Kidney capillary endothelial cell (primary cell): ENCODE measurements at regions not wholly inside any gene's neighbourhood (a gene's known extent, or its start where the extent isn't known, plus 50 kb on each side); places are given as distances from the start of the nearest gene placed in this dataset.

Experiments used
- DNase-seq: peaks from one replicate; pipeline ENCODE4 v3.0.0-alpha.2; 2018; ENCODE audit warnings: low spot score

GRCh38 chr13:104757712-104758111, 1691.5 kb upstream of the SLC10A2 start:
- DNase-seq = no peak

GRCh38 chr13:104750377-104750776, 1684.2 kb upstream of the SLC10A2 start:
- DNase-seq = no peak

- no peak for DNase-seq
Measured at GRCh38 chr13:104740641-104741222, 1674.5 kb upstream of the SLC10A2 start.

GRCh38 chr13:104737713-104738112, 1671.5 kb upstream of the SLC10A2 start:
- DNase-seq = no peak

DNA sequence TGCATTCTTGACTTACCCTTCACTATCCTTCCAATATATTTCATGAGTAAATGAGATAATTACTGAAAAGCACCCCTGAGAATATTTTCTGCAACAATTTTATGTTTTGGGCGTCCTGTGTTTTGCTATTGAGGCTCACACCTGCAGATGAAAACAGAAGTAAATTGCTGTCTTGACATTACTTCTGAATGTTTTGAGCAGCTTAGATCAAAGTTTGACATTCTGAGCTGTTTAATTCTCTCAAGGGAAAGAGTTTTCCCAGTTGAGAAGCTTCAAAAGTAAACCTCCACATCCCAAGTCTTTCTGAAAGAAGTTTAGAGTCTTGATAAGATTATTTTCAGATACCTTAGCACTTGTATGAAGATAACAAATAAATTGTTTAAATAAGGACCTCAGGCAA, 1667.2 kb upstream of the SLC10A2 start:
- no peak for DNase-seq

DNA sequence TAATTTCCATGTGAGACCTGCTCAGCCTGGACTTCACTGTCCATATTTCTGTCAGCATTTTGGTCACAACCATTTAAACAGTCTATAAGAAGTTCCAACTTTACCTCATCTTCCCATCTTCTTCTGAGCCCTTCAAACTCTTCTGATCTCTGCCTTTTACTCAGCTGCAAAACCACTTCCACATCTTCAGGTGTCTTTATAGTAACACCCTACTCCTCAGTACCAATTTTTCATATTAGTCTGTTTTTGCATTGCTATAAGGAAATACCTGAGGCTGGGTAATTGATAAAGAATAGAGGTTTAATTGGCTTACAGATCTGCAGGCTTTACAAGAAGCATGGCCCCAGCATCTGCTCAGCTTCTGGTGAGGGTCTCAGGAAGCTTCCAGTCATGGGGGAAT, 1648.9 kb upstream of the SLC10A2 start:
- no peak for DNase-seq

- no peak for DNase-seq
Measured at GRCh38 chr13:104705031-104705750, 1639.0 kb upstream of the SLC10A2 start.

GRCh38 chr13:104701591-104701990, 1635.4 kb upstream of the SLC10A2 start:
- DNase-seq = no peak

GRCh38 chr13:104694397-104694796, 1628.2 kb upstream of the SLC10A2 start:
- DNase-seq = no peak

DNA sequence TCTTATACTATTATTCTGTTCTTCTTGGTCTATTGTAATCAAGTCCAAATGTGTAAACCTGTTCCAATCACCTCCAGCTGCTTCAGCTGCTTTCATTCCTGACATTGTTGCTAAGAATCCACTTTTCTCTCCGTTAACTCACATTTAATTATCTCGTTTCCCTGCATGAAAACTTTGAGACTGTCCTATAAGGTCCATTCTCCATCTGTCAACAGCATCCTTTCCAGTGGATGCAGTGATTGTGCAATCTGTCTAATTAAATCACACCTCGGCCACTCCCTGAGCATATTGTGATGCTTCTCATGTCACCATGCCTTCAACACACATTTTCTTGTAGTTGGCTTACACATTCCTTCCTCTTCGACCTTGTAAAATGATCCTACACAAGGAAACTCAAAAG, 1626.9 kb upstream of the SLC10A2 start:
- no peak for DNase-seq

DNA sequence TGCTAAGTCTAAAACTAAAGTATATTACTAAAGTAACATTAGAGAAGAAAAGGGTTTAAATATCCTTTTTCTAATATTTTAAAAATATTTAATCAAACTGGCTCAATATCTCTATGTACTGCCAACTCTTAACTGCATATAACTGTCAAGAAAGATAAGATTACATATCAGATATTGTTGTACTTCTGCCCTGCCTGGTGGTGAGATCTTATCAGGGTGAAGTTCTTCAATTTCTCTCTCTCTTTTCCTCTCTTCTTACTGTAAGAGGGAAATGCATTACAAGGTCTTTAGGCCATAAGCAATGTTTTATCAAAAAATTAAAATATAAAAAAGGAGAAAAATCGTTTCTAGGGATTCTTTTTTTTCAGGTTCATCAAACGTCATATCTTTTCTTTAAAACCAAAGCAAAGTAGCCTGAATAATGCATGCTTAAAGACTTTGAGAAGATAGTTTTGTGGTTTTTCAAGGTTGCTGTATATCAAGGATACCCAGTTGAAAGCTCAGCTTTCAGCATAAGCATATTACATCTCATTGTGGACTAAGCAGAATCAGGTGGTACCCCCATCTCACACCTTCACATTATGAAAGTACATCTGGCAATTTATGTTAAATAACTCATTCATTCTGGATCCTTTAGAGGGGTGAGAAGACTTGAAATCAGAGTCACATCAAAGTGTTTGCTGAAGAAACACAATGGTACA, 1625.7 kb upstream of the SLC10A2 start:
- no peak for DNase-seq

GRCh38 chr13:104686484-104686883, 1620.3 kb upstream of the SLC10A2 start:
- DNase-seq = no peak

GRCh38 chr13:104683789-104684188, 1617.6 kb upstream of the SLC10A2 start:
- no peak for DNase-seq

DNA sequence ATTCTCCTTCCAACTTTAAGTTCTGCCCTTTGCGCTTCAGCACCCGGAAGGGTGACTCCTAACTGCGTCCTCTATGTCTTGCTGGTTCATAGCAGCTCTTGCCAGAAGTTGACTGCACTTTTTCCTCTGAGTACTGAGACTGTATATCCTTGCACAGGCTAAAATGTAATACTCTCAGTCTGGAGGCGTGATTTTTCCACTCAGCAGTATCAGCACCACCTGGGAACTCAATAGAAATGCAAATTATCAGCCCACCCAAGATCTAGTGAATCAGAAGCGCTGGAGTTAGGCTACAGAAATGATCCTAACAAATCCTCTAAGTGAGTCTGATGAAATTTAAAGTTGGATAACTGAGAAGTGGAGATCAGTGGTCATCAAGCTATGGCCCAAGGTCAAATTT, 1611.9 kb upstream of the SLC10A2 start:
- no peak for DNase-seq

- DNase-seq = no peak
Measured at GRCh38 chr13:104671901-104672300, 1605.7 kb upstream of the SLC10A2 start.

DNA sequence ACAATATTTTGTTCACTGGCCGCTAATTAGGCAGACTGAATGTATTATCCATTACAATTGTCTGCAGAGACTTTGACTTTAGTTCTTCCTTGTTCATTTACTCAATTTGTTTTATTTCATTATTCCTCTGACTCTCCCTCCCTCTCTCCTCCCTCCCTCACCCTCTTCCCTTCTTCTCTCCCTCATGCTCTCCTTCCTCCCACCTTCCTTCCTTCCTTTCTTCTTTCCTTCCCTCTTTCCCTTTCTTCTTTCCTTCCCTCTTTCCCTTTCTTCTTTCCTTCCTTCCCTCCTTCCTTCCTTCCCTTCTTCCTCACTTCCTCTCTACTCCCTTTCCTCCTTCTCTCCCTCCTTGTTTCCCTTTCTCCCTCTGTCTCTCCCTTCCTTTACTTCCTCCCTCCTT, 1591.0 kb upstream of the SLC10A2 start:
- no peak for DNase-seq

DNA sequence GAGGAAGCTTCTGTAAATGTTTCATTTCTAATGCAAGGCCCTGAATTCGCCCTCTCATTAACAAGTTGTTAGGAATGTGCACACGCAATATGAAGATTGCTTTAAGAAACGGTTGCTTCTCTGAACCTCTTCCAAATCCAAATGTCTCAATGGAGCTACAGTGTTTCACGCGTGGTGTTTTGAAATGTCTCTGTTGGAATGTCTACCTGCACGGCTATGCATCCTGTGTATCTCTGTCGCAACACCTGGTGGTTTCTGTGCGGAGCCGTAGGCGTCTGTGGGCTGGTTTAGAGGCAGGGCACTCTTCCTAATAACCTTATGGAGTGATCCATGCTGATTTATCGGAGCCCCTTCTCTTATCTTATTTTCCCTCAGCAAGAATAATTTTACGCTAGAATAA, 1584.2 kb upstream of the SLC10A2 start:
- DNase-seq = no peak

- DNase-seq = no peak
Measured at GRCh38 chr13:104648291-104648690, 1582.1 kb upstream of the SLC10A2 start.

DNA sequence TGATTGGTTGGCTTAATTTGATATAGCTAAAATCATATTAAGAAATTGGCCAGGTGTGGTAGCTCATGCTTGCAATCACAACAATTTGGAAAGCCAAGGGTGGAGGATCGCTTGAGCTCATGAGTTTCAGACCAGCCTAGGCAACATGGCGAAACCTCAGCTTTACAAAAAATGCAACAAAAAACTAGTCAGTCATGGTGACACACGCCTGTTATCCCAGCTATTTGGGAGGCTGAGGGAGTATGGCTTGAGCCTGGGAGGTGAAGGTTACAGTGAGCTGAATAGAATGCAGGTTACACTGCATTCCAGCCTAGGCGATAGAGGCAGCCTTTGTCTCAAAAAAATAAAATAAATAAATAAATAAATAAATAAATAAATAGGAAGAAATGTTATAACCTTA, 1579.6 kb upstream of the SLC10A2 start:
- DNase-seq = no peak

GRCh38 chr13:104641309-104641708, 1575.1 kb upstream of the SLC10A2 start:
- DNase-seq = no peak

GRCh38 chr13:104635879-104636278, 1569.7 kb upstream of the SLC10A2 start:
- no peak for DNase-seq

DNA sequence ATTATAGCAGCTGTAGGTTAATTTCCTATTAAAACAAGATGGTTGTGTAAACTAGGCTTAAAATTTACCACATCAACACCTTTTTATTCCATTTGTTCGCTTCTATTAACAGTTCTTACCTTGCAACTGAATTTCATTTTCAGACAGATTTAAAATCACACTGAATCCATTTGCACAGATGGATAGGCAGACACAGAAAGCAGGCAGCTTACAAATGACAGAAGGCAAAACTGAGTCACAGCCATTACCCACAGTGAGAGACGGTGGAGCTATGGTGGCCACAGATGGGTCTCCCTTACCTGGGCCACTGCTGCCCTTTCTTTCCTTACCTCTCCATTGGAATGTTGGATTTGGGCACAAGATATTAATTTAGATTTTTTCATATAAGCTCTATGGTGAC, 1567.8 kb upstream of the SLC10A2 start:
- no peak for DNase-seq

GRCh38 chr13:104632736-104633135, 1566.5 kb upstream of the SLC10A2 start:
- DNase-seq = no peak

GRCh38 chr13:104625201-104625600, 1559.0 kb upstream of the SLC10A2 start:
- DNase-seq = no peak
